HEK293T (cell line): ENCODE measurements at regions not wholly inside any gene's neighbourhood (a gene's known extent, or its start where the extent isn't known, plus 50 kb on each side); places are given as distances from the start of the nearest gene placed in this dataset.

Experiments
- CTCF ChIA-PET: fragments of 350-600 bp; formaldehyde crosslinking; extraction: SDS; loops from one replicate; lab custom pipeline; 2021; ENCODE audit warnings: antibody characterized with exemption, inconsistent platforms; lab: Yijun Ruan, JAX
- POLR2A ChIA-PET: fragments of 350-600 bp; formaldehyde crosslinking; extraction: SDS; loops from one replicate; lab custom pipeline; 2020; ENCODE audit warnings: antibody characterized with exemption, inconsistent platforms; lab: Yijun Ruan, JAX
- DNase-seq: peaks from one replicate; pipeline ENCODE4 v3.0.0; 2012; ENCODE audit warnings: mixed read lengths; ENCODE audit errors: extremely low spot score
- ARNT ChIP-seq: fragments of 450-650 bp; IDR thresholded peaks from 2 replicates; pipeline ENCODE4 v1.6.1; 2017; ENCODE audit warnings: mild to moderate bottlenecking
- BHLHE40 ChIP-seq: fragments of 450-650 bp; IDR thresholded peaks from 2 replicates; pipeline ENCODE4 v1.6.1; 2016; ENCODE audit warnings: mild to moderate bottlenecking, moderate library complexity, borderline replicate concordance
- CTBP1 ChIP-seq: fragments of 450-650 bp; IDR thresholded peaks from 2 replicates; pipeline ENCODE4 v1.6.1; 2016; ENCODE audit warnings: borderline replicate concordance
- ELF4 ChIP-seq: fragments of 450-650 bp; IDR thresholded peaks from 2 replicates; pipeline ENCODE4 v1.6.1; 2017; ENCODE audit warnings: antibody characterized with exemption
- FOXA1 ChIP-seq: fragments of 450-650 bp; IDR thresholded peaks from 2 replicates; pipeline ENCODE4 v1.6.1; 2016; ENCODE audit warnings: mild to moderate bottlenecking
- FOXK2 ChIP-seq: fragments of 450-650 bp; IDR thresholded peaks from 2 replicates; pipeline ENCODE4 v1.6.1; 2016; ENCODE audit warnings: mild to moderate bottlenecking
- FOXM1 ChIP-seq: fragments of 450-650 bp; IDR thresholded peaks from 2 replicates; pipeline ENCODE4 v1.6.1; 2017; ENCODE audit warnings: mild to moderate bottlenecking, borderline replicate concordance
- HDGF ChIP-seq: fragments of 450-650 bp; IDR thresholded peaks from 2 replicates; pipeline ENCODE4 v1.6.1; 2017; ENCODE audit warnings: antibody characterized with exemption, borderline replicate concordance
- L3MBTL2 ChIP-seq: fragments of 450-650 bp; conservative IDR thresholded peaks from 2 replicates; pipeline ENCODE4 v1.6.1; 2016; ENCODE audit warnings: mild to moderate bottlenecking
- LEF1 ChIP-seq: fragments of 450-650 bp; IDR thresholded peaks from 2 replicates; pipeline ENCODE4 v1.6.1; 2017; ENCODE audit warnings: mild to moderate bottlenecking, borderline replicate concordance
- NFRKB ChIP-seq: fragments of 450-650 bp; IDR thresholded peaks from 2 replicates; pipeline ENCODE4 v1.6.1; 2016; ENCODE audit warnings: mild to moderate bottlenecking, moderate library complexity
- PKNOX1 ChIP-seq: fragments of 450-650 bp; IDR thresholded peaks from 2 replicates; pipeline ENCODE4 v1.6.1; 2016
- SP1 ChIP-seq: fragments of 450-650 bp; IDR thresholded peaks from 2 replicates; pipeline ENCODE4 v1.6.1; 2017
- SUZ12 ChIP-seq: fragments of 450-650 bp; IDR thresholded peaks from 2 replicates; pipeline ENCODE4 v1.6.1; 2016; ENCODE audit warnings: mild to moderate bottlenecking
- TARDBP ChIP-seq: fragments of 450-650 bp; IDR thresholded peaks from 2 replicates; pipeline ENCODE4 v1.6.1; 2016
- ZNF384 ChIP-seq: fragments of 450-650 bp; IDR thresholded peaks from 2 replicates; pipeline ENCODE4 v1.6.1; 2016

GRCh38 chr5:54696346-54696745 is 178.8 kb downstream of the SNX18 start:
- no peak for TF ChIP-seq ARNT
- TF ChIP-seq LEF1 = no peak
- TF ChIP-seq TARDBP = no peak
- TF ChIP-seq SP1 = no peak
- TF ChIP-seq FOXA1 = no peak
- TF ChIP-seq ELF4 = no peak
- no peak for TF ChIP-seq ZNF384
- no peak for TF ChIP-seq NFRKB
- no peak for TF ChIP-seq PKNOX1
- no peak for TF ChIP-seq BHLHE40
- DNase-seq = no peak
- POLR2A ChIA-PET = no interaction called here
- CTCF ChIA-PET = no interaction called here

GRCh38 chr5:54695198-54695966 is 177.8 kb downstream of the SNX18 start:
- TF ChIP-seq ARNT (no peak), FOXA1 (no peak), SP1 (no peak), PKNOX1 (no peak), ELF4 (no peak), BHLHE40 (no peak), CTBP1 (no peak), FOXK2 (no peak), SUZ12 (no peak), L3MBTL2 (no peak), LEF1 (no peak), FOXM1 (no peak), TARDBP (no peak), HDGF (no peak), NFRKB (no peak)
- ChIA-PET CTCF (no interaction called here), POLR2A (no interaction called here)
- DNase-seq = no peak

GRCh38 chr5:54693936-54694657 is 176.5 kb downstream of the SNX18 start:
- TF ChIP-seq HDGF = no peak
- TF ChIP-seq SUZ12 = no peak
- no peak for TF ChIP-seq BHLHE40
- no peak for TF ChIP-seq ZNF384
- TF ChIP-seq FOXK2 = no peak
- no peak for TF ChIP-seq NFRKB
- TF ChIP-seq FOXM1 = no peak
- no peak for TF ChIP-seq SP1
- no peak for TF ChIP-seq CTBP1
- TF ChIP-seq ARNT = no peak
- TF ChIP-seq ELF4 = no peak
- TF ChIP-seq FOXA1 = no peak
- TF ChIP-seq PKNOX1 = no peak
- no peak for DNase-seq
- POLR2A ChIA-PET = no interaction called here
- CTCF ChIA-PET = no interaction called here

- DNase-seq = no peak
- CTCF ChIA-PET = interaction anchor here (0.7 kb wide), 1 partner anchor 57 kb away, joined by 3 read pairs; no protein-coding TSS in a partner anchor
- POLR2A ChIA-PET = no interaction called here
- TF ChIP-seq SUZ12 = no peak
- TF ChIP-seq FOXA1 = no peak
- no peak for TF ChIP-seq BHLHE40
- TF ChIP-seq FOXM1 = no peak
- TF ChIP-seq TARDBP = no peak
- no peak for TF ChIP-seq FOXK2
- TF ChIP-seq ELF4 = no peak
- TF ChIP-seq ARNT = no peak
- no peak for TF ChIP-seq CTBP1
- TF ChIP-seq PKNOX1 = no peak
- TF ChIP-seq L3MBTL2 = no peak
- no peak for TF ChIP-seq HDGF
- no peak for TF ChIP-seq ZNF384
- no peak for TF ChIP-seq NFRKB
Measured at GRCh38 chr5:54692631-54693030, 175.1 kb downstream of the SNX18 start.

GRCh38 chr5:54691656-54692055 is 174.1 kb downstream of the SNX18 start:
- ChIA-PET POLR2A (no interaction called here), CTCF (interaction anchor here (1.1 kb wide), 1 partner anchor 174 kb away, joined by 3 read pairs; the partner anchor contains the start of gene SNX18)
- DNase-seq = no peak
- no peak for TF ChIP-seq FOXM1
- TF ChIP-seq PKNOX1 = no peak
- TF ChIP-seq CTBP1 = no peak
- no peak for TF ChIP-seq L3MBTL2
- TF ChIP-seq SUZ12 = no peak
- no peak for TF ChIP-seq ARNT
- no peak for TF ChIP-seq ZNF384
- TF ChIP-seq BHLHE40 = no peak
- TF ChIP-seq LEF1 = no peak
